ENCODE measurements at regions not wholly inside any gene's neighbourhood (a gene's known extent, or its start where the extent isn't known, plus 50 kb on each side); places are given as distances from the start of the nearest gene placed in this dataset.

DNA sequence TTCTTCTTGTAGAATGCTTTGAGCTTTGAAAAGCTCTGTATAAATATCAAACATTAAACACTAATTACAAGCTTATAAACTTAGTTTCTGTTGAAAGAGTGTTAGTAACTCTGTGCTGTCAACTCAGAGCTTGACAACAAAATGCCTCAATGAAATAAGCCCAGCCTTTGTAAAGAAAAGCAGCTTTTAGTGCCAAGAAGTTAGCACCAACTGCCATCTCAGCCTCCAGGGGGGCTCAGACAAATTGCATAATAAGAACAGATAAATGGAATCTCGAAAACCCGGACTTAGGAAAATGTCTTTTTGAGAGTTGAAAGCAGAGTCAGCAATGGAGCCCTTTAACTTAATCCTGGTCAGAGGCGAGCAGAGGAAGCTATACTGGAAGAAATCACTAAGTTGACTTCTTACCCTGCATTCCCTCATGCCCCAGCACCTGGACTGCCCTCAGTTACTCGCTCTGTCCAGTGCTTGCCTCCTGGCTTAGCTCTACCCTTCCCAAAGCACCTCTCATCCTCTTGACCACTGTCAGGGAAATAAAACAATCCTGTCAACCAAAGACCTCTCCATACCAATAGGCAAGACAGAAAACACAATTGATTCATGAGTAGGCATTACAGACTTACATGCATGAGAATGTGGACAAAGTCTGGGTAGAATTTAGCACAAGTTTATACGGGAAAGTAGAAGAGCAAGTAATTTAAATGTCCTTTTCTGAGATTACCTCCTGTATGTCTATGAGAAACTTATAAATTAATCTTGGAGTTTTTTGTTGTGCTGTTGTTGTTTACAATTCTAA, 352.7 kb downstream of the ZNF608 start:
- no peak overlapping the region for H3K27ac Mint-ChIP-seq
- H3K9me3 Mint-ChIP-seq, result peaks cover 5 to 13% (median 7%) of the 10 kb centered on the region in 6 donors
- H3K27me3 Mint-ChIP-seq (ENCODE audit: low read depth in 3 of 3), result peaks cover 0 to 7% (median 2%) of the 10 kb centered on the region in 3 donors
- H3K4me3 Mint-ChIP-seq, result no peak overlapping the region
- H3K4me1 Mint-ChIP-seq, result no peaks in the 10 kb centered on the region
- no peak for DNase-seq
- H3K36me3 Mint-ChIP-seq, result peaks cover 0 to 3% (median 0%) of the 10 kb centered on the region in 3 donors

- Mint-ChIP-seq H3K27me3 (ENCODE audit: low read depth in 3 of 3) (peaks cover 0 to 5% (median 2%) of the 10 kb centered on the region in 3 donors), H3K4me3 (no peak overlapping the region), H3K4me1 (no peaks in the 10 kb centered on the region)
These were observed 362.7 kb downstream of the ZNF608 start for GRCh38 chr5:124383693-124384092.

DNA sequence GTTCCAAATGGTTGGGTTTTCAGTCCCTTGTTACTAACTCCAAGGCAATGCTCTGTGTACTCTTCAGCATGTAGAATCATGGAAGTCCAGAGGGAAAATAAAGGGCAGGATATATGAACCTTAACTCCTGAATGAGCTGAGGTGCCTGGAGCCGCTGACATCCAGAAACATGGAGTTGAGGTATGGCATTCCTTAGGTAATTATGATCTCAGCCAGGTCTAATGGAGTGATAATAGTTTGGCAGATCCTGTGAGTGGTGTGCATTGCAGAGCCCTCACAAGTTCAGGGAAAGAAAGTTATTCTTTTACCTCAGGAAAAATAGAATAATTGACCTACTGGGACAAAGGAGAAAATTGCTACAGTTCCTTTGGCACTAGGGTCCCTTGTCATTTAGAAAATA, 369.1 kb downstream of the ZNF608 start:
- H3K4me3 Mint-ChIP-seq, result no peak overlapping the region
- peaks cover 0 to 2% (median 0%) of the 10 kb centered on the region in 3 donors for H3K27me3 Mint-ChIP-seq (ENCODE audit: low read depth in 3 of 3)
- H3K4me1 Mint-ChIP-seq, result no peaks in the 10 kb centered on the region
- no peak for DNase-seq
- H3K36me3 Mint-ChIP-seq, result peaks cover 0 to 6% (median 5%) of the 10 kb centered on the region in 3 donors
- H3K9me3 Mint-ChIP-seq, result peaks cover 8 to 24% (median 8%) of the 10 kb centered on the region in 6 donors
- H3K27ac Mint-ChIP-seq, result no peak overlapping the region

More at GRCh38 chr5:124383693-124384092, 362.7 kb downstream of the ZNF608 start:
- H3K36me3 Mint-ChIP-seq, result peaks cover 5 to 14% (median 8%) of the 10 kb centered on the region in 3 donors
- DNase-seq, result no peak
- no peak overlapping the region for H3K27ac Mint-ChIP-seq
- peaks cover 13 to 36% (median 21%) of the 10 kb centered on the region in 6 donors for H3K9me3 Mint-ChIP-seq

- Mint-ChIP-seq H3K27me3 (ENCODE audit: low read depth in 3 of 3) (no peaks in the 10 kb centered on the region), H3K27ac (no peak overlapping the region), H3K9me3 (peaks cover 0 to 13% (median under 1%) of the 10 kb centered on the region in 6 donors), H3K36me3 (no peaks in the 10 kb centered on the region), H3K4me3 (no peak overlapping the region), H3K4me1 (no peaks in the 10 kb centered on the region)
- no peak for DNase-seq
These were observed 372.6 kb downstream of the ZNF608 start for GRCh38 chr5:124373883-124374282.

- Mint-ChIP-seq H3K4me3 (no peak overlapping the region), H3K27me3 (ENCODE audit: low read depth in 3 of 3) (peaks cover 0 to 1% (median 0%) of the 10 kb centered on the region in 3 donors), H3K27ac (no peak overlapping the region), H3K4me1 (no peaks in the 10 kb centered on the region), H3K36me3 (no peaks in the 10 kb centered on the region), H3K9me3 (peaks cover 0 to 9% (median 2%) of the 10 kb centered on the region in 6 donors)
- DNase-seq, result no peak
These were observed 374.0 kb downstream of the ZNF608 start for GRCh38 chr5:124372457-124372856.

- no peaks in the 10 kb centered on the region for H3K36me3 Mint-ChIP-seq
- peaks cover 0 to 1% (median 0%) of the 10 kb centered on the region in 3 donors for H3K27me3 Mint-ChIP-seq (ENCODE audit: low read depth in 3 of 3)
- H3K27ac Mint-ChIP-seq, result no peak overlapping the region
- H3K9me3 Mint-ChIP-seq, result peaks cover 0 to 9% (median 2%) of the 10 kb centered on the region in 6 donors
- DNase-seq, result no peak
- H3K4me3 Mint-ChIP-seq, result no peak overlapping the region
- H3K4me1 Mint-ChIP-seq, result no peaks in the 10 kb centered on the region
These were observed 375.2 kb downstream of the ZNF608 start for GRCh38 chr5:124371111-124371706.

- peaks cover 0 to 9% (median 0%) of the 10 kb centered on the region in 6 donors for H3K9me3 Mint-ChIP-seq
- peaks cover 0 to 1% (median 0%) of the 10 kb centered on the region in 3 donors for H3K27me3 Mint-ChIP-seq (ENCODE audit: low read depth in 3 of 3)
- no peaks in the 10 kb centered on the region for H3K4me1 Mint-ChIP-seq
- H3K36me3 Mint-ChIP-seq, result no peaks in the 10 kb centered on the region
- H3K4me3 Mint-ChIP-seq, result no peak overlapping the region
- H3K27ac Mint-ChIP-seq, result no peak overlapping the region
- DNase-seq, result no peak
These were observed 375.8 kb downstream of the ZNF608 start for GRCh38 chr5:124370601-124371000.

DNA sequence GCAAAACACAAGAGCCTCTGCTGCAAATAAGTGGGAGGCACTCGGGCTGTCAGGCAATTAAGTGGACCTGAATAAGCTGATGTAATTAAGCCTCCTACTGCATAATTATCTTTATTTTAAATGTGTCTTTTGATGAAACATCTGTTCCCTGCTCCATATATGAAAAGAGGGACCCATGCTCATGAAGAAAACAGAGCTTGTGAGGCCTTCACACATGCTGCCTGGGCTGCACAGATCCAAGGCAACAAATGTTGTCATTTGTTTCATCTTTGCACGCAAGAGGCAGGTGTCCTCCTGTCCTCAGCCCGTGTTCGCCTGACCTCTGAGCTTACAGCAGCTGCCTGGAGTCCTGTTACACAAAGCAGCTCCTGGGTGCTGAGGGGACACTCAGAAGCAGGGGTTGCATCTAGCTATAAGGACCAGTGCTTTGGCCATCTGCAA, 381.1 kb downstream of the ZNF608 start:
- H3K9me3 Mint-ChIP-seq, result peaks cover 0 to 12% (median 4%) of the 10 kb centered on the region in 6 donors
- no peaks in the 10 kb centered on the region for H3K4me1 Mint-ChIP-seq
- H3K27ac Mint-ChIP-seq, result no peak overlapping the region
- peaks cover 0 to 1% (median 0%) of the 10 kb centered on the region in 3 donors for H3K27me3 Mint-ChIP-seq (ENCODE audit: low read depth in 3 of 3)
- DNase-seq, result no peak
- H3K4me3 Mint-ChIP-seq, result no peak overlapping the region
- H3K36me3 Mint-ChIP-seq, result no peaks in the 10 kb centered on the region

DNA sequence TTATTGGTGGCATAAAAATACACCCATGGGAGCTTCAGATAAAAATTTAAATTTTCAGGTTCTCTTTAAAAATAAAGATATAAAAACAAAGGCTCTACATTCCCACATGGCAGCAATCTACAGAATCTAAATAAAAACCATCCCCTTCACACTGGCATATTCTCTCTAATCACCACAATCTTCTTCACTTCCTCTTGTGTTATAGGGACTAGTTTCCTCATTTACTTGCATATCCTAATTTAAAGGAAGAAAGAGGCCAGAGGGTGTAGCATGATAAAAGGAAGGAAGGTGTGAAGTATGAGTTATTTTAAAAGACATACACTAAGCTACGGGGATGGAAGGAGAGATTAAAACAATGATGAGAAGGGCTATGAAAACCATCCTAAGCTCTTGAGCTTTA, 390.5 kb downstream of the ZNF608 start:
- peaks cover 2 to 10% (median 5%) of the 10 kb centered on the region in 6 donors for H3K9me3 Mint-ChIP-seq
- no peak for DNase-seq
- H3K4me3 Mint-ChIP-seq, result no peak overlapping the region
- no peak overlapping the region for H3K27ac Mint-ChIP-seq
- H3K27me3 Mint-ChIP-seq (ENCODE audit: low read depth in 3 of 3), result peaks cover 0 to 2% (median 1%) of the 10 kb centered on the region in 3 donors
- H3K36me3 Mint-ChIP-seq, result no peaks in the 10 kb centered on the region
- peaks cover 5 to 17% of the 10 kb centered on the region in 2 donors for H3K4me1 Mint-ChIP-seq

GRCh38 chr5:124353016-124353415, 393.4 kb downstream of the ZNF608 start:
- Mint-ChIP-seq H3K27ac (no peak overlapping the region), H3K4me1 (peaks cover 5 to 17% of the 10 kb centered on the region in 2 donors), H3K36me3 (no peaks in the 10 kb centered on the region), H3K27me3 (ENCODE audit: low read depth in 3 of 3) (peaks cover 0 to 2% (median 1%) of the 10 kb centered on the region in 3 donors), H3K4me3 (no peak overlapping the region), H3K9me3 (peaks cover 0 to 6% (median 4%) of the 10 kb centered on the region in 6 donors)
- DNase-seq, result no peak

DNA sequence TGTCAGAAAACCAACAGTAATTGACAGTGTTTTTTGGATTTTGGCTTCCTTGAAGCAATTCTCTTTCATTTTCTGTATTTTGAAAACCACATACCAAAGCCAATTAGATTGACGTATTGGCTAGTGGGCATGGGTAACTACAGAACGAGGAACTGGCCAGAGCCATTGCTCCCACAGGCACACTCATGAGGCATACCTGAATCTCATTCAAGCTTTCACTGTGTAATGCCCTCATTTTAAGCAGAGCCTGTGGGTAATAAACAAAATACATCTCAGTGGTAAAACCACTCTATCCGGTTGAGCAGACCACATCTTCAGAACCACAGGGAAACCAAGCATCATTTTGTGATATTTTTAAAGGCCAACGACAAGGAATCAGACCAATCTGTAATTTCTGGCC, 394.1 kb downstream of the ZNF608 start:
- H3K9me3 Mint-ChIP-seq, result peaks cover 0 to 6% (median 3%) of the 10 kb centered on the region in 6 donors
- H3K36me3 Mint-ChIP-seq, result no peaks in the 10 kb centered on the region
- H3K4me3 Mint-ChIP-seq, result peak overlapping the region in 1 of 5 donors; percentile 54

GRCh38 chr5:124349931-124350330, 396.5 kb downstream of the ZNF608 start:
- H3K27me3 Mint-ChIP-seq (ENCODE audit: low read depth in 3 of 3), result peaks cover 0 to 2% (median 0%) of the 10 kb centered on the region in 3 donors
- H3K4me3 Mint-ChIP-seq, result no peak overlapping the region
- no peak overlapping the region for H3K27ac Mint-ChIP-seq
- H3K4me1 Mint-ChIP-seq, result peaks cover 5 to 17% of the 10 kb centered on the region in 2 donors
- H3K9me3 Mint-ChIP-seq, result peaks cover 0 to 3% (median 0%) of the 10 kb centered on the region in 6 donors
- H3K36me3 Mint-ChIP-seq, result no peaks in the 10 kb centered on the region
- DNase-seq, result no peak

More for the DNA sequence above, 394.1 kb downstream of the ZNF608 start:
- Mint-ChIP-seq H3K27me3 (ENCODE audit: low read depth in 3 of 3) (peaks cover 0 to 2% (median 1%) of the 10 kb centered on the region in 3 donors), H3K4me1 (peaks cover 5 to 17% of the 10 kb centered on the region in 2 donors), H3K27ac (no peak overlapping the region)
- peak; percentile 0 to 13 (median 11) for DNase-seq

DNA sequence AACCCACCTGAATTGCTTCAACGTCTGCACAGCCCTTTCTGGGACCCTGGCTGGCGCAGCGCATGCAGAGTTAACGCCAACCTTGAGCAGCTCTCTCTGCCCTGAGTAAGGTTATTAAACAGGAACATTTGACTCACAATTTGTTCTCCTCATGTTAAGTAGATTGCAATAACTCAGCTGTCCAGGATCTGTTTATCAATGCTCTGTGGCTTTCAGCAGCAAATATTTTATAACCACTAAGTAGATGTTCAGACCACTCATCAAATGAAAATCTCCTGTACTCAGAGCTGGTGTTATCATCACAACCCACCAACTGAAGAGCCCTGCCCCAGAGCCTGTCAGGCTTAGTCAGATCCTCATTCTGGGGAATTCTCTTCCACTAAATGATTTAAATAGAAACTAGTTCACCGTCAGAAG, 403.0 kb downstream of the ZNF608 start:
- DNase-seq, result no peak
- Mint-ChIP-seq H3K4me3 (no peak overlapping the region), H3K27ac (no peak overlapping the region), H3K4me1 (no peaks in the 10 kb centered on the region), H3K27me3 (ENCODE audit: low read depth in 3 of 3) (peaks cover 0 to 2% (median 0%) of the 10 kb centered on the region in 3 donors), H3K36me3 (peaks cover 0 to 2% (median 0%) of the 10 kb centered on the region in 3 donors), H3K9me3 (peaks cover 0 to 1% (median 0%) of the 10 kb centered on the region in 6 donors)

GRCh38 chr5:124342986-124343385, 403.5 kb downstream of the ZNF608 start:
- H3K36me3 Mint-ChIP-seq, result peaks cover 0 to 6% (median 0%) of the 10 kb centered on the region in 3 donors
- H3K27me3 Mint-ChIP-seq (ENCODE audit: low read depth in 3 of 3), result peaks cover 0 to 2% (median 0%) of the 10 kb centered on the region in 3 donors
- H3K9me3 Mint-ChIP-seq, result peaks cover 0 to 1% (median 0%) of the 10 kb centered on the region in 6 donors
- no peak overlapping the region for H3K27ac Mint-ChIP-seq
- DNase-seq, result no peak
- no peaks in the 10 kb centered on the region for H3K4me1 Mint-ChIP-seq
- no peak overlapping the region for H3K4me3 Mint-ChIP-seq

Data from immature natural killer cell (primary cell).